HCT116 (cell line): ENCODE measurements at regions not wholly inside any gene's neighbourhood (a gene's known extent, or its start where the extent isn't known, plus 50 kb on each side); places are given as distances from the start of the nearest gene placed in this dataset.
A peak's percentile ranks its signal among the peaks of the same experiment; 100 is the strongest.

Source experiments
- ATAC-seq: fragments of 200-7000 bp; cut with Tn5 transposase; 2 replicates; pipeline ENCODE4 v1.9.1; 2020; ENCODE audit warnings: mild to moderate bottlenecking, moderate library complexity
- BruUV-seq: library from RNA; stranded (reverse); fragments of 400-500 nt; replicated peaks from 2 replicates; lab custom pipeline; 2021; lab: Mats Ljungman, UMichigan
- CTCF ChIA-PET: fragments of 300-600 bp; sonication (Branson Sonifier 250); formaldehyde crosslinking; loops from one replicate; lab custom pipeline; 2021; ENCODE audit warnings: antibody characterized with exemption; lab: Charles Lee
- POLR2A ChIA-PET: fragments of 300-600, 350-600 bp; sonication (Branson Sonifier 250); formaldehyde crosslinking; loops from one replicate; lab custom pipeline; 2021; ENCODE audit warnings: antibody characterized with exemption; lab: Charles Lee
- RAD21 ChIA-PET, 2 experiments: fragments of 300-600 bp; sonication (Branson Sonifier 250); formaldehyde crosslinking; loops; one replicate each; lab custom pipeline; 2023; ENCODE audit warnings: low total read pairs in 2 of 2; ENCODE audit not compliant: uncharacterized antibody in 2 of 2, unreplicated experiment in 2 of 2, low non-redundant PET in 1 of 2; lab: Charles Lee
- DNase-seq: peaks from one replicate; pipeline ENCODE4 v3.0.0-alpha.2; 2010; ENCODE audit warnings: low read depth, low spot score
- H2AFZ ChIP-seq: fragments of 200-600 bp; shearing (Covaris generic), sonication (generic); 2 replicates; pipeline ENCODE4 v1.6.1; 2017; ENCODE audit warnings: low read depth, mixed run types, mixed read lengths, antibody characterized with exemption, low read length; ENCODE audit not compliant: poor library complexity, severe bottlenecking
- H3K27ac ChIP-seq: 2 replicates; pipeline ENCODE4 v1.5.1; 2012; ENCODE audit warnings: low read depth, low read length
- H3K27me3 ChIP-seq: fragments of 200-600 bp; sonication (generic); 2 replicates; pipeline ENCODE4 v1.6.1; 2016; ENCODE audit warnings: mixed run types, low read length, mixed read lengths; ENCODE audit not compliant: insufficient read depth
- H3K36me3 ChIP-seq, 2 experiments: fragments of 200-500 bp in 1 of 2; fragments of 200-600 bp in 1 of 2; sonication (Bioruptor generic) in 1 of 2; sonication (generic) in 1 of 2; 2 replicates each; pipeline versions ENCODE4 v1.5.1 to v1.6.1; 2014 to 2016; ENCODE audit warnings: low read length in 2 of 2, inconsistent platforms in 1 of 2, mixed read lengths in 1 of 2, mixed run types in 1 of 2; ENCODE audit not compliant: insufficient read depth in 2 of 2, control insufficient read depth in 1 of 2
- H3K4me1 ChIP-seq, 2 experiments: fragments of 200-600 bp in 1 of 2; sonication (generic) in 1 of 2; 2 replicates each; pipeline versions ENCODE4 v1.5.1 to v1.6.1; 2012 to 2017; ENCODE audit warnings: low read length in 2 of 2, inconsistent platforms in 1 of 2, mild to moderate bottlenecking in 1 of 2, mixed read lengths in 1 of 2, mixed run types in 1 of 2, moderate library complexity in 1 of 2; ENCODE audit not compliant: insufficient read depth in 2 of 2, control insufficient read depth in 1 of 2
- H3K4me2 ChIP-seq: fragments of 200-600 bp; sonication (generic); 2 replicates; pipeline ENCODE4 v1.6.1; 2017; ENCODE audit warnings: mixed run types, low read length, mixed read lengths
- H3K4me3 ChIP-seq, 2 experiments: fragments of 200-600 bp in 1 of 2; sonication (generic) in 1 of 2; replicated peaks in 1 of 2; 2 replicates each; pipeline ENCODE4 v1.5.1; 2011 to 2016; ENCODE audit warnings: low read length in 2 of 2, control low read depth in 1 of 2, low read depth in 1 of 2, mild to moderate bottlenecking in 1 of 2, mixed read lengths in 1 of 2, mixed run types in 1 of 2
- H3K79me2 ChIP-seq: fragments of 200-600 bp; sonication (generic); 2 replicates; pipeline ENCODE4 v1.6.1; 2017; ENCODE audit warnings: mild to moderate bottlenecking, mixed run types, low read length, moderate library complexity, mixed read lengths; ENCODE audit not compliant: insufficient read depth
- H3K9ac ChIP-seq: fragments of 200-600 bp; sonication (generic); 2 replicates; pipeline ENCODE4 v1.6.1; 2016; ENCODE audit warnings: low read length, mixed read lengths
- H3K9me2 ChIP-seq: fragments of 200-600 bp; sonication (generic), shearing (Covaris generic); 2 replicates; pipeline ENCODE4 v1.6.1; 2017; ENCODE audit warnings: mixed run types, mild to moderate bottlenecking, moderate library complexity; ENCODE audit not compliant: insufficient read depth
- H3K9me3 ChIP-seq, 2 experiments: fragments of 200-500 bp in 1 of 2; fragments of 200-600 bp in 1 of 2; sonication (Bioruptor generic) in 1 of 2; sonication (generic) in 1 of 2; 2 replicates each; pipeline ENCODE4 v1.6.1; 2014 to 2017; ENCODE audit warnings: low read length in 2 of 2, mixed read lengths in 2 of 2, inconsistent platforms in 1 of 2, low read depth in 1 of 2, mild to moderate bottlenecking in 1 of 2, mixed run types in 1 of 2, moderate library complexity in 1 of 2; ENCODE audit not compliant: control insufficient read depth in 1 of 2, insufficient read depth in 1 of 2
- H4K20me1 ChIP-seq: fragments of 200-600 bp; sonication (generic), shearing (Covaris generic); 2 replicates; pipeline ENCODE4 v1.6.1; 2017; ENCODE audit warnings: mixed run types, mild to moderate bottlenecking, moderate library complexity; ENCODE audit not compliant: insufficient read depth
- ATF3 ChIP-seq: IDR thresholded peaks from 2 replicates; pipeline ENCODE4 v1.6.1; 2012
- CBX3 ChIP-seq: IDR thresholded peaks from 2 replicates; pipeline ENCODE4 v1.6.1; 2012; ENCODE audit warnings: low read depth
- CEBPB ChIP-seq: IDR thresholded peaks from 2 replicates; pipeline ENCODE4 v1.6.1; 2012; ENCODE audit warnings: low read depth
- EGR1 ChIP-seq: IDR thresholded peaks from 2 replicates; pipeline ENCODE4 v1.6.1; 2012; ENCODE audit warnings: low read depth
- ELF1 ChIP-seq: IDR thresholded peaks from 2 replicates; pipeline ENCODE4 v1.6.1; 2012; ENCODE audit warnings: low read depth, borderline replicate concordance
- EZH2 ChIP-seq: fragments of 200-600 bp; sonication (generic); IDR thresholded peaks from 2 replicates; pipeline ENCODE4 v1.6.1; 2017; ENCODE audit warnings: antibody characterized with exemption, mixed run types
- EZH2phosphoT487 ChIP-seq: fragments of 200-600 bp; IDR thresholded peaks from 2 replicates; pipeline ENCODE4 v1.6.1; 2018; ENCODE audit warnings: antibody characterized with exemption, borderline replicate concordance
- FOSL1 ChIP-seq: IDR thresholded peaks from 2 replicates; pipeline ENCODE4 v1.6.1; 2012; ENCODE audit warnings: low read depth
- JUND ChIP-seq: IDR thresholded peaks from 2 replicates; pipeline ENCODE4 v1.6.1; 2012
- MAX ChIP-seq: IDR thresholded peaks from 2 replicates; pipeline ENCODE4 v1.6.1; 2012
- POLR2AphosphoS5 ChIP-seq: IDR thresholded peaks from 2 replicates; pipeline ENCODE4 v1.6.1; 2011; ENCODE audit warnings: mild to moderate bottlenecking, low read depth, low read length, moderate library complexity
- RAD21 ChIP-seq: IDR thresholded peaks from 2 replicates; pipeline ENCODE4 v1.6.1; 2012; ENCODE audit warnings: low read depth, mild to moderate bottlenecking
- SIN3A ChIP-seq: IDR thresholded peaks from 2 replicates; pipeline ENCODE4 v1.6.1; 2012; ENCODE audit warnings: low read depth
- SP1 ChIP-seq: IDR thresholded peaks from 2 replicates; pipeline ENCODE4 v1.6.1; 2012; ENCODE audit warnings: low read depth
- SRF ChIP-seq: IDR thresholded peaks from 2 replicates; pipeline ENCODE4 v1.6.1; 2012; ENCODE audit warnings: low read depth
- TCF7L2 ChIP-seq: IDR thresholded peaks from 2 replicates; pipeline ENCODE4 v1.7.0; 2011; ENCODE audit warnings: borderline replicate concordance, inconsistent platforms; ENCODE audit not compliant: insufficient read depth, insufficient read length; ENCODE audit errors: extremely low read depth
- YY1 ChIP-seq: IDR thresholded peaks from 2 replicates; pipeline ENCODE4 v1.6.1; 2011; ENCODE audit warnings: low read length, low read depth, moderate library complexity, mild to moderate bottlenecking; ENCODE audit not compliant: insufficient replicate concordance; ENCODE audit errors: extremely low read depth
- ZFX ChIP-seq: fragments of 450-650 bp; IDR thresholded peaks from 2 replicates; pipeline ENCODE4 v1.6.1; 2017
- ZNF274 ChIP-seq: fragments of 200-500 bp; sonication (Bioruptor generic); IDR thresholded peaks from 2 replicates; pipeline ENCODE4 v1.6.1; 2014; ENCODE audit warnings: mild to moderate bottlenecking, low read depth, low read length, inconsistent platforms
- intact Hi-C: fragments of 100-400 bp; cut with micrococcal nuclease; formaldehyde crosslinking; loops from 2 replicates; pipeline ENCODE4 v1.10.0; 2022
- TF ChIP-seq, protein P1 (sequence below): IDR thresholded peaks from 2 replicates; pipeline ENCODE4 v1.6.1; 2012; ENCODE audit warnings: low read depth

GRCh38 chr6:25173246-25173645, 105.9 kb upstream of the CARMIL1 start (continued):
- TF ChIP-seq, protein P1, sequence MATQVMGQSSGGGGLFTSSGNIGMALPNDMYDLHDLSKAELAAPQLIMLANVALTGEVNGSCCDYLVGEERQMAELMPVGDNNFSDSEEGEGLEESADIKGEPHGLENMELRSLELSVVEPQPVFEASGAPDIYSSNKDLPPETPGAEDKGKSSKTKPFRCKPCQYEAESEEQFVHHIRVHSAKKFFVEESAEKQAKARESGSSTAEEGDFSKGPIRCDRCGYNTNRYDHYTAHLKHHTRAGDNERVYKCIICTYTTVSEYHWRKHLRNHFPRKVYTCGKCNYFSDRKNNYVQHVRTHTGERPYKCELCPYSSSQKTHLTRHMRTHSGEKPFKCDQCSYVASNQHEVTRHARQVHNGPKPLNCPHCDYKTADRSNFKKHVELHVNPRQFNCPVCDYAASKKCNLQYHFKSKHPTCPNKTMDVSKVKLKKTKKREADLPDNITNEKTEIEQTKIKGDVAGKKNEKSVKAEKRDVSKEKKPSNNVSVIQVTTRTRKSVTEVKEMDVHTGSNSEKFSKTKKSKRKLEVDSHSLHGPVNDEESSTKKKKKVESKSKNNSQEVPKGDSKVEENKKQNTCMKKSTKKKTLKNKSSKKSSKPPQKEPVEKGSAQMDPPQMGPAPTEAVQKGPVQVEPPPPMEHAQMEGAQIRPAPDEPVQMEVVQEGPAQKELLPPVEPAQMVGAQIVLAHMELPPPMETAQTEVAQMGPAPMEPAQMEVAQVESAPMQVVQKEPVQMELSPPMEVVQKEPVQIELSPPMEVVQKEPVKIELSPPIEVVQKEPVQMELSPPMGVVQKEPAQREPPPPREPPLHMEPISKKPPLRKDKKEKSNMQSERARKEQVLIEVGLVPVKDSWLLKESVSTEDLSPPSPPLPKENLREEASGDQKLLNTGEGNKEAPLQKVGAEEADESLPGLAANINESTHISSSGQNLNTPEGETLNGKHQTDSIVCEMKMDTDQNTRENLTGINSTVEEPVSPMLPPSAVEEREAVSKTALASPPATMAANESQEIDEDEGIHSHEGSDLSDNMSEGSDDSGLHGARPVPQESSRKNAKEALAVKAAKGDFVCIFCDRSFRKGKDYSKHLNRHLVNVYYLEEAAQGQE: no peak
- TF ChIP-seq JUND: no peak
- TF ChIP-seq, all 23 proteins: peak for 0

GRCh38 chr6:25173951-25174474, 105.2 kb upstream of the CARMIL1 start:
- DNase-seq (peak; percentile 70), ATAC-seq (peak; percentile 77)
- CTCF ChIA-PET: interaction anchor here (0.6 kb wide), 1 partner anchor 650 kb away, joined by 4 read pairs; no protein-coding TSS in a partner anchor
- Histone ChIP-seq H3K4me2 (peak overlapping the region; percentile 49), H4K20me1 (no peaks in the 10 kb centered on the region), H3K4me3 (no peak overlapping the region), H3K27ac (peak overlapping the region; percentile 23; the same call in 1 of the 2 replicates), H3K9me2 (no peaks in the 10 kb centered on the region), H3K79me2 (no peaks in the 10 kb centered on the region), H3K27me3 (no peaks in the 10 kb centered on the region), H3K9me3 (no peaks in the 10 kb centered on the region), H2AFZ (peak overlapping the region; percentile 20), H3K36me3 (no peaks in the 10 kb centered on the region), H3K4me1 (peaks cover 19 to 32% of the 10 kb centered on the region in 2 experiments), H3K9ac (no peak overlapping the region)
- POLR2A ChIA-PET: no interaction called here
- intact Hi-C loops: no loop called here
- RAD21 ChIA-PET: no interaction called here
- BruUV-seq: no TSS peak
- TF ChIP-seq YY1 (no peak), ZFX (no peak), SRF (no peak), ELF1 (no peak), ATF3 (0 out of 2 replicates have a peak, but pooled peaks have one; percentile 18), ZNF274 (no peak), EZH2phosphoT487 (no peak), FOSL1 (peak; percentile 87), EGR1 (no peak), CEBPB (peak; percentile 94), TCF7L2 (peak; percentile 23), JUND (peak; percentile 87), SIN3A (0 out of 2 replicates have a peak, but pooled peaks have one; percentile 31), POLR2AphosphoS5 (no peak), CBX3 (peak; percentile 59), SP1 (peak; percentile 42; the same call in 1 of the 2 replicates), EZH2 (no peak), MAX (peak; percentile 28; the same call in 1 of the 2 replicates), RAD21 (no peak)
- TF ChIP-seq, protein P1: no peak
